HG02973 (cell line): ENCODE measurements at regions not wholly inside any gene's neighbourhood (a gene's known extent, or its start where the extent isn't known, plus 50 kb on each side); places are given as distances from the start of the nearest gene placed in this dataset.
"Not testable (repeated sequence)": the region's sequence is repeated elsewhere in the genome, so short reads cannot be mapped to it uniquely, and the experiment has no call there.

Experiments used
- ATAC-seq: cut with Tn5 transposase; IDR thresholded peaks from one replicate; pipeline ENCODE4 v1.9.1; 2021; ENCODE audit warnings: moderate library complexity; ENCODE audit not compliant: unreplicated experiment

GRCh38 chr1:95657248-95657647 lies 423.2 kb downstream of the RWDD3 start:
- ATAC-seq: no peak

GRCh38 chr1:95659166-95659565 lies 425.2 kb downstream of the RWDD3 start:
- ATAC-seq: no peak

- no peak for ATAC-seq
Observed at GRCh38 chr1:95659588-95659987, 425.6 kb downstream of the RWDD3 start.

- no peak for ATAC-seq
Observed at GRCh38 chr1:95660736-95661135, 426.7 kb downstream of the RWDD3 start.

- not testable (repeated sequence) for ATAC-seq
Observed at GRCh38 chr1:95663530-95663929, 429.5 kb downstream of the RWDD3 start.

GRCh38 chr1:95668165-95668564 lies 434.2 kb downstream of the RWDD3 start:
- no peak for ATAC-seq

GRCh38 chr1:95669638-95670037 lies 435.6 kb downstream of the RWDD3 start:
- ATAC-seq: not testable (repeated sequence)

GRCh38 chr1:95671098-95671497 lies 437.1 kb downstream of the RWDD3 start:
- no peak for ATAC-seq

- ATAC-seq: no peak
Observed at GRCh38 chr1:95679262-95679661, 445.3 kb downstream of the RWDD3 start.

- no peak for ATAC-seq
Observed at GRCh38 chr1:95685081-95685480, 451.1 kb downstream of the RWDD3 start.

GRCh38 chr1:95686217-95686616 lies 452.2 kb downstream of the RWDD3 start:
- no peak for ATAC-seq

GRCh38 chr1:95699149-95699953 lies 465.3 kb downstream of the RWDD3 start:
- no peak for ATAC-seq

GRCh38 chr1:95701450-95702173 lies 467.6 kb downstream of the RWDD3 start:
- no peak for ATAC-seq

- no peak for ATAC-seq
Observed at GRCh38 chr1:95703046-95703445, 469.0 kb downstream of the RWDD3 start.

GRCh38 chr1:95716097-95716496 lies 482.1 kb downstream of the RWDD3 start:
- no peak for ATAC-seq

- no peak for ATAC-seq
Observed at GRCh38 chr1:95716550-95716949, 482.5 kb downstream of the RWDD3 start.

GRCh38 chr1:95723346-95723745 lies 489.3 kb downstream of the RWDD3 start:
- no peak for ATAC-seq

- ATAC-seq: no peak
Observed at GRCh38 chr1:95728841-95729240, 494.8 kb downstream of the RWDD3 start.

GRCh38 chr1:95730986-95731385 lies 497.0 kb downstream of the RWDD3 start:
- ATAC-seq: no peak

GRCh38 chr1:95731466-95731865 lies 497.5 kb downstream of the RWDD3 start:
- ATAC-seq: no peak

- ATAC-seq: no peak
Observed at GRCh38 chr1:95733031-95733430, 499.0 kb downstream of the RWDD3 start.

- no peak for ATAC-seq
Observed at GRCh38 chr1:95733671-95734070, 499.7 kb downstream of the RWDD3 start.
